DOHH2 (cell line): ENCODE measurements at regions not wholly inside any gene's neighbourhood (a gene's known extent, or its start where the extent isn't known, plus 50 kb on each side); places are given as distances from the start of the nearest gene placed in this dataset.

ENCODE experiments used
- EZH2phosphoT487 ChIP-seq: fragments of 200-600 bp; sonication (generic); IDR thresholded peaks from 2 replicates; pipeline ENCODE4 v1.6.1; 2017; ENCODE audit warnings: borderline replicate concordance, mild to moderate bottlenecking, antibody characterized with exemption, low read length, moderate library complexity, mixed read lengths
- TF ChIP-seq, protein P1 (sequence below): fragments of 200-600 bp; sonication (generic); IDR thresholded peaks from one replicate; pipeline ENCODE4 v1.5.1; 2014; ENCODE audit warnings: antibody characterized with exemption, mild to moderate bottlenecking, low read depth, low read length; ENCODE audit not compliant: poor library complexity, severe bottlenecking

DNA sequence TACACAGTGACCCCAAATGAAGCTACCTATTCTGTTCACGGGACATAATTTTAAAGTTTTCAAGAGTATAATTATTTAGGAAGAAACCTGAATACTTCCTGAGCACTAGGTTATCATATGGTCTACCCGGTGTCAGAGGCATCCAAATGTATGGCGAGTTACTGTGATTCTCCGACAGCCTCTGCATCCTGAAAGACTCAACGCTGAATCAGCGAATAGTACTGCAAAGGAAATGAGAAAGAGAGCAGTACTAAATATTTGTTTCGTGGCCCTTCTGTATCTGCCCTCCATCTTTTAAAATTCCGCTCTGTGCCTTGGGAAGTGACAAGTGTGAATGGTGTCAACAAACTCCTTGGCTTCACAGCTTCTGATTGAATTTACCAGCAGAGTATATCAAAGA is 358.0 kb upstream of the ZEB2 start:
- TF ChIP-seq, protein P1, sequence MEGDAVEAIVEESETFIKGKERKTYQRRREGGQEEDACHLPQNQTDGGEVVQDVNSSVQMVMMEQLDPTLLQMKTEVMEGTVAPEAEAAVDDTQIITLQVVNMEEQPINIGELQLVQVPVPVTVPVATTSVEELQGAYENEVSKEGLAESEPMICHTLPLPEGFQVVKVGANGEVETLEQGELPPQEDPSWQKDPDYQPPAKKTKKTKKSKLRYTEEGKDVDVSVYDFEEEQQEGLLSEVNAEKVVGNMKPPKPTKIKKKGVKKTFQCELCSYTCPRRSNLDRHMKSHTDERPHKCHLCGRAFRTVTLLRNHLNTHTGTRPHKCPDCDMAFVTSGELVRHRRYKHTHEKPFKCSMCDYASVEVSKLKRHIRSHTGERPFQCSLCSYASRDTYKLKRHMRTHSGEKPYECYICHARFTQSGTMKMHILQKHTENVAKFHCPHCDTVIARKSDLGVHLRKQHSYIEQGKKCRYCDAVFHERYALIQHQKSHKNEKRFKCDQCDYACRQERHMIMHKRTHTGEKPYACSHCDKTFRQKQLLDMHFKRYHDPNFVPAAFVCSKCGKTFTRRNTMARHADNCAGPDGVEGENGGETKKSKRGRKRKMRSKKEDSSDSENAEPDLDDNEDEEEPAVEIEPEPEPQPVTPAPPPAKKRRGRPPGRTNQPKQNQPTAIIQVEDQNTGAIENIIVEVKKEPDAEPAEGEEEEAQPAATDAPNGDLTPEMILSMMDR = no peak
- no peak for TF ChIP-seq EZH2phosphoT487
